ENCODE measurements at regions not wholly inside any gene's neighbourhood (a gene's known extent, or its start where the extent isn't known, plus 50 kb on each side); places are given as distances from the start of the nearest gene placed in this dataset.

GRCh38 chr13:103405297-103405696 lies 339.1 kb upstream of the SLC10A2 start:
- TF ChIP-seq CTCF (IDR thresholded peaks at IDR 0.05) = no peak
- TF ChIP-seq POLR2A (IDR thresholded peaks at IDR 0.05) = no peak
